HepG2 (cell line): ENCODE measurements at regions not wholly inside any gene's neighbourhood (a gene's known extent, or its start where the extent isn't known, plus 50 kb on each side); places are given as distances from the start of the nearest gene placed in this dataset.
A peak's percentile ranks its signal among the peaks of the same experiment; 100 is the strongest.

Source experiments
- ATAC-seq: fragments of 200-7000 bp; cut with Tn5 transposase; 3 replicates; pipeline ENCODE4 v1.9.1; 2020; ENCODE audit warnings: mild to moderate bottlenecking, moderate library complexity
- BruUV-seq: library from RNA; stranded (reverse); fragments of 400-500 nt; replicated peaks from 2 replicates; lab custom pipeline; 2021; lab: Mats Ljungman, UMichigan
- CTCF ChIA-PET: fragments of 300-600 bp; formaldehyde crosslinking; extraction: SDS; loops from one replicate; lab custom pipeline; 2021; ENCODE audit warnings: low total read pairs, inconsistent platforms, low intra/inter-chr PET ratio; lab: Yijun Ruan, JAX
- POLR2A ChIA-PET: fragments of 350-600 bp; sonication (Branson Sonifier 250); formaldehyde crosslinking; loops from one replicate; lab custom pipeline; 2020; ENCODE audit warnings: antibody characterized with exemption, inconsistent platforms; lab: Yijun Ruan, JAX
- DNase-seq: peaks from one replicate; pipeline ENCODE4 v3.0.0-alpha.2; 2015; ENCODE audit warnings: low spot score
- FAIRE-seq: peaks from 3 replicates; lab custom pipeline; 2011; peaks lifted over from hg19 to GRCh38; lab: Jason Lieb, UNC
- H2AFZ ChIP-seq: one replicate; pipeline ENCODE4 v1.6.1; 2011; ENCODE audit warnings: low read length, inconsistent platforms
- H3K27ac ChIP-seq: fragments of 300-600 bp; 3 replicates; pipeline ENCODE4 v1.8.0; 2011; ENCODE audit warnings: mixed run types, mild to moderate bottlenecking, mixed read lengths, low read length, inconsistent platforms; ENCODE audit not compliant: insufficient read depth; ENCODE audit errors: extremely low read length
- H3K27me3 ChIP-seq, 2 experiments: fragments of 200-600 bp in 1 of 2; 2 replicates in 1 of 2; 3 replicates in 1 of 2; pipeline versions ENCODE4 v1.6.0 to v1.8.0; 2011; ENCODE audit warnings: low read length in 2 of 2, mild to moderate bottlenecking in 2 of 2, moderate library complexity in 2 of 2, inconsistent platforms in 1 of 2; ENCODE audit not compliant: insufficient read depth in 2 of 2, control insufficient read depth in 1 of 2
- H3K36me3 ChIP-seq, 2 experiments: fragments of 200-600 bp in 1 of 2; replicated peaks in 1 of 2; 2 replicates in 1 of 2; 3 replicates in 1 of 2; pipeline versions ENCODE4 v1.5.1 to v1.8.0; 2011; ENCODE audit warnings: low read length in 2 of 2, inconsistent platforms in 1 of 2; ENCODE audit not compliant: insufficient read depth in 2 of 2, control insufficient read depth in 1 of 2
- H3K4me1 ChIP-seq: 2 replicates; pipeline ENCODE4 v1.5.1; 2012; ENCODE audit warnings: low read length, inconsistent platforms; ENCODE audit not compliant: insufficient read depth
- H3K4me2 ChIP-seq: 2 replicates; pipeline ENCODE4 v1.6.0; 2011; ENCODE audit warnings: low read depth, low read length, inconsistent platforms
- H3K4me3 ChIP-seq, 3 experiments: fragments of 200-600 bp in 1 of 3; sonication (generic), shearing (Covaris generic) in 1 of 3; replicated peaks in 1 of 3; 2 replicates each; pipeline ENCODE4 v1.5.1; 2011 to 2016; ENCODE audit warnings: low read length in 3 of 3, inconsistent platforms in 2 of 3, low read depth in 2 of 3, mild to moderate bottlenecking in 2 of 3, control low read depth in 1 of 3, mixed read lengths in 1 of 3; ENCODE audit not compliant: insufficient read depth in 1 of 3
- H3K79me2 ChIP-seq: one replicate; pipeline ENCODE4 v1.6.1; 2011; ENCODE audit warnings: low read length, inconsistent platforms; ENCODE audit not compliant: insufficient read depth
- H3K9ac ChIP-seq: 2 replicates; pipeline ENCODE4 v1.6.0; 2011; ENCODE audit warnings: mild to moderate bottlenecking, low read depth, low read length, inconsistent platforms; ENCODE audit not compliant: insufficient read depth
- H3K9me3 ChIP-seq: 2 replicates; pipeline ENCODE4 v1.5.1; 2012; ENCODE audit warnings: mild to moderate bottlenecking, low read length
- H4K20me1 ChIP-seq: 2 replicates; pipeline ENCODE4 v1.6.0; 2011; ENCODE audit warnings: inconsistent platforms, mild to moderate bottlenecking, low read length, moderate library complexity; ENCODE audit not compliant: insufficient read depth
- ASH2L ChIP-seq: fragments of 300-600, 200-600 bp; sonication (generic); IDR thresholded peaks from 2 replicates; pipeline ENCODE4 v1.7.0; 2017; ENCODE audit warnings: low read depth, mild to moderate bottlenecking, moderate library complexity, mixed read lengths, low read length; ENCODE audit not compliant: insufficient read length
- HNRNPK ChIP-seq: fragments of 200-400 bp; formaldehyde crosslinking; IDR thresholded peaks from 2 replicates; pipeline ENCODE4 v1.6.1; 2018; ENCODE audit warnings: low read length, low read depth, moderate library complexity, mild to moderate bottlenecking; ENCODE audit not compliant: poor library complexity, severe bottlenecking
- ISL2 ChIP-seq: sonication (generic); formaldehyde crosslinking; IDR thresholded peaks from 2 replicates; pipeline ENCODE4 v1.5.0; 2020; ENCODE audit warnings: missing genetic modification reagents
- MTF2 ChIP-seq: sonication (generic); formaldehyde crosslinking; IDR thresholded peaks from 2 replicates; pipeline ENCODE4 v1.5.0; 2020; ENCODE audit warnings: missing genetic modification reagents, borderline replicate concordance
- SMAD9 ChIP-seq: sonication (generic); formaldehyde crosslinking; IDR thresholded peaks from 2 replicates; pipeline ENCODE4 v1.5.1; 2020; ENCODE audit warnings: mild to moderate bottlenecking, missing genetic modification reagents
- SNAI1 ChIP-seq: sonication (generic); formaldehyde crosslinking; IDR thresholded peaks from 2 replicates; pipeline ENCODE4 v1.5.0; 2020; ENCODE audit warnings: mild to moderate bottlenecking, missing genetic modification reagents, borderline replicate concordance
- TGIF2 ChIP-seq: IDR thresholded peaks from 2 replicates; pipeline ENCODE4 v1.6.1; 2016; ENCODE audit warnings: control low read depth, missing compliant biosample characterization
- ZNF121 ChIP-seq: sonication (generic); formaldehyde crosslinking; IDR thresholded peaks from 2 replicates; pipeline ENCODE4 v1.5.0; 2020; ENCODE audit warnings: mild to moderate bottlenecking, missing genetic modification reagents
- ZNF883 ChIP-seq: sonication (generic); formaldehyde crosslinking; IDR thresholded peaks from 2 replicates; pipeline ENCODE4 v1.5.1; 2020; ENCODE audit warnings: mild to moderate bottlenecking, missing genetic modification reagents; ENCODE audit errors: not compliant biosample characterization
- WGBS: methylation state at CpG from one replicate; pipeline ENCODE4 v1.1.6; 2017; ENCODE audit warnings: low lambda C conversion rate; 5-methylcytosine and 5-hydroxymethylcytosine counted together
- in situ Hi-C: cut with HindIII; loops from 2 replicates; pipeline ENCODE4 v1.10.0; 2017; ENCODE audit warnings: low pct_unique_long_range_greater_than_20kb; ENCODE audit not compliant: extremely low pct_ligation_motif_present
- intact Hi-C: fragments of 100-400 bp; cut with micrococcal nuclease; formaldehyde crosslinking; loops from one replicate; pipeline ENCODE4 v1.10.0; 2022; ENCODE audit not compliant: unreplicated experiment
- TF ChIP-seq, protein P1 (sequence below): sonication (generic); formaldehyde crosslinking; IDR thresholded peaks from 2 replicates; pipeline ENCODE4 v1.8.0; 2022; ENCODE audit warnings: low read depth, missing genetic modification reagents
- TF ChIP-seq, protein P2 (sequence below): sonication (generic); formaldehyde crosslinking; IDR thresholded peaks from 2 replicates; pipeline ENCODE4 v1.4.0; 2020; ENCODE audit warnings: missing genetic modification reagents
- TF ChIP-seq, protein P3 (sequence below): sonication (generic); formaldehyde crosslinking; IDR thresholded peaks from 2 replicates; pipeline ENCODE4 v1.8.0; 2022; ENCODE audit warnings: missing genetic modification reagents, mild to moderate bottlenecking, moderate library complexity, borderline replicate concordance
- TF ChIP-seq, protein P4 (sequence below): sonication (generic); formaldehyde crosslinking; IDR thresholded peaks from 2 replicates; pipeline ENCODE4 v1.4.0; 2020; ENCODE audit warnings: missing genetic modification reagents

DNA sequence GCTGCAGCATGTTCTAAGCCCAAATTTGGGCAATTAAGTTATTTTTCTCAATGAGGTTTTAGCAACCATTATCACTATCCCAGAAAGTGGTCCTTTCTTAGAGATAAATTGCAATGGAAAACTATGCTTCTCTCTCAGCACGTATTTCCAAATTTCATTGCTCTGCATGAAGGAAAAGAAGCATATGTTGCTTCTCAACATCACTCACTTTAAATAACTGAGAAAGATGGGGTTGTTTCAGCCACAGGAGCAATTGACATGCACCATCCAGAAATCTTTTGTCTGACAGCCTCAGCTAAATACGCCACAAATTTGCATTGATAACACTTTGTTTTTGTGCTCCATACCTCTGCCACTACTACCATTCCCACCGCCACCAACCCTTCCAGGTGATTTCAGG lies 157.6 kb upstream of the PKN2 start:
- H3K4me2 ChIP-seq = no peak overlapping the region
- no peaks in the 10 kb centered on the region for H3K27me3 ChIP-seq
- H3K4me1 ChIP-seq = 0 out of 2 replicates have a peak, but pooled peaks cover 4% of the 10 kb centered on the region
- no peak for FAIRE-seq
- no peak overlapping the region for H3K27ac ChIP-seq
- H3K9me3 ChIP-seq = no peaks in the 10 kb centered on the region
- no peak overlapping the region for H3K4me3 ChIP-seq
- no peak for ATAC-seq
- in situ Hi-C loops (no loop called here), intact Hi-C loops (no loop called here)
- WGBS = 20% methylated on average over 3 of the region's 3 CpGs
- no peak for DNase-seq
- POLR2A ChIA-PET = no interaction called here
- no peaks in the 10 kb centered on the region for H3K36me3 ChIP-seq
- no peaks in the 10 kb centered on the region for H4K20me1 ChIP-seq
- H2AFZ ChIP-seq = no peak overlapping the region
- no peaks in the 10 kb centered on the region for H3K79me2 ChIP-seq
- CTCF ChIA-PET = no interaction called here
- TF ChIP-seq ISL2 (no peak), MTF2 (CRISPR knock-in tag) (no peak), SNAI1 (CRISPR knock-in tag) (no peak), ASH2L (no peak)
- TF ChIP-seq, protein P1, sequence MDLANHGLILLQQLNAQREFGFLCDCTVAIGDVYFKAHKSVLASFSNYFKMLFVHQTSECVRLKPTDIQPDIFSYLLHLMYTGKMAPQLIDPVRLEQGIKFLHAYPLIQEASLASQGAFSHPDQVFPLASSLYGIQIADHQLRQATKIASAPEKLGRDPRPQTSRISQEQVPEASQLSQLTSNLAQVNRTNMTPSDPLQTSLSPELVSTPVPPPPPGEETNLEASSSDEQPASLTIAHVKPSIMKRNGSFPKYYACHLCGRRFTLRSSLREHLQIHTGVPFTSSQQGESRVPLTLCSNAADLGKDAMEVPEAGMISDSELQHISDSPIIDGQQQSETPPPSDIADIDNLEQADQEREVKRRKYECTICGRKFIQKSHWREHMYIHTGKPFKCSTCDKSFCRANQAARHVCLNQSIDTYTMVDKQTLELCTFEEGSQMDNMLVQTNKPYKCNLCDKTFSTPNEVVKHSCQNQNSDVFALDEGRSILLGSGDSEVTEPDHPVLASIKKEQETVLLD = no peak
- no peak overlapping the region for H3K9ac ChIP-seq
- BruUV-seq = no TSS peak

DNA sequence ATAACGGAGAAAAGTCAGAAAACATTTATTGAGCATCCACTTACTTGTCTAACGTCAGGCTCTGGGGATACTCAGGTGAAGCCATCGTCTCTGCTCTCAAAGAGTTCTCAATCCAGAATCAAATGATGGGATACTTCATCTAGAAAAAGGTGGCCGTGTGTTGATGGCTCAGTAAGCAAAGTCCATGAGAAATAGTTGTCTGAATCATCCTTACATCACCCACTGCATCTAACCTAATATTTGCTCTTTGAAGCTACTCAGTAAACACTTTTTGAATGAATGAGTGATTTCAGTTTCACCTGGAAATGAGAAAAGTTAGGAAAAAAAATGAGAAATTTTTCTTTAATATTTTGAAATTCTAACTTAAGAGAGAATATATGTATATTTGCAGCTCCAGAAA lies 155.3 kb upstream of the PKN2 start:
- no peak overlapping the region for H3K4me3 ChIP-seq
- no TSS peak for BruUV-seq
- no peak overlapping the region for H3K4me2 ChIP-seq
- ATAC-seq (peak; percentile 59; the same call in 2 of the 3 replicates), DNase-seq (peak; percentile 25), FAIRE-seq (no peak)
- H3K9me3 ChIP-seq = no peaks in the 10 kb centered on the region
- in situ Hi-C loops = no loop called here
- H3K27me3 ChIP-seq = no peaks in the 10 kb centered on the region
- no peak overlapping the region for H3K27ac ChIP-seq
- ChIA-PET CTCF (no interaction called here), POLR2A (no interaction called here)
- no peak overlapping the region for H3K9ac ChIP-seq
- no peaks in the 10 kb centered on the region for H3K36me3 ChIP-seq
- H2AFZ ChIP-seq = no peak overlapping the region
- H3K79me2 ChIP-seq = no peaks in the 10 kb centered on the region
- H3K4me1 ChIP-seq = 0 out of 2 replicates have a peak, but pooled peaks cover 4% of the 10 kb centered on the region
- intact Hi-C loops = no loop called here
- no peaks in the 10 kb centered on the region for H4K20me1 ChIP-seq
- WGBS = 26% methylated on average over 4 of the region's 4 CpGs
- TF ChIP-seq, protein P2, sequence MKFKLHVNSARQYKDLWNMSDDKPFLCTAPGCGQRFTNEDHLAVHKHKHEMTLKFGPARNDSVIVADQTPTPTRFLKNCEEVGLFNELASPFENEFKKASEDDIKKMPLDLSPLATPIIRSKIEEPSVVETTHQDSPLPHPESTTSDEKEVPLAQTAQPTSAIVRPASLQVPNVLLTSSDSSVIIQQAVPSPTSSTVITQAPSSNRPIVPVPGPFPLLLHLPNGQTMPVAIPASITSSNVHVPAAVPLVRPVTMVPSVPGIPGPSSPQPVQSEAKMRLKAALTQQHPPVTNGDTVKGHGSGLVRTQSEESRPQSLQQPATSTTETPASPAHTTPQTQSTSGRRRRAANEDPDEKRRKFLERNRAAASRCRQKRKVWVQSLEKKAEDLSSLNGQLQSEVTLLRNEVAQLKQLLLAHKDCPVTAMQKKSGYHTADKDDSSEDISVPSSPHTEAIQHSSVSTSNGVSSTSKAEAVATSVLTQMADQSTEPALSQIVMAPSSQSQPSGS (CRISPR knock-in tag) = no peak
- TF ChIP-seq ZNF883 (CRISPR knock-in tag) (no peak), HNRNPK (no peak), TGIF2 (CRISPR knock-in tag) (no peak), SMAD9 (no peak), ZNF121 (CRISPR knock-in tag) (no peak)
- TF ChIP-seq, protein P3, sequence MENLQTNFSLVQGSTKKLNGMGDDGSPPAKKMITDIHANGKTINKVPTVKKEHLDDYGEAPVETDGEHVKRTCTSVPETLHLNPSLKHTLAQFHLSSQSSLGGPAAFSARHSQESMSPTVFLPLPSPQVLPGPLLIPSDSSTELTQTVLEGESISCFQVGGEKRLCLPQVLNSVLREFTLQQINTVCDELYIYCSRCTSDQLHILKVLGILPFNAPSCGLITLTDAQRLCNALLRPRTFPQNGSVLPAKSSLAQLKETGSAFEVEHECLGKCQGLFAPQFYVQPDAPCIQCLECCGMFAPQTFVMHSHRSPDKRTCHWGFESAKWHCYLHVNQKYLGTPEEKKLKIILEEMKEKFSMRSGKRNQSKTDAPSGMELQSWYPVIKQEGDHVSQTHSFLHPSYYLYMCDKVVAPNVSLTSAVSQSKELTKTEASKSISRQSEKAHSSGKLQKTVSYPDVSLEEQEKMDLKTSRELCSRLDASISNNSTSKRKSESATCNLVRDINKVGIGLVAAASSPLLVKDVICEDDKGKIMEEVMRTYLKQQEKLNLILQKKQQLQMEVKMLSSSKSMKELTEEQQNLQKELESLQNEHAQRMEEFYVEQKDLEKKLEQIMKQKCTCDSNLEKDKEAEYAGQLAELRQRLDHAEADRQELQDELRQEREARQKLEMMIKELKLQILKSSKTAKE (CRISPR knock-in tag) = no peak
- TF ChIP-seq, protein P4, sequence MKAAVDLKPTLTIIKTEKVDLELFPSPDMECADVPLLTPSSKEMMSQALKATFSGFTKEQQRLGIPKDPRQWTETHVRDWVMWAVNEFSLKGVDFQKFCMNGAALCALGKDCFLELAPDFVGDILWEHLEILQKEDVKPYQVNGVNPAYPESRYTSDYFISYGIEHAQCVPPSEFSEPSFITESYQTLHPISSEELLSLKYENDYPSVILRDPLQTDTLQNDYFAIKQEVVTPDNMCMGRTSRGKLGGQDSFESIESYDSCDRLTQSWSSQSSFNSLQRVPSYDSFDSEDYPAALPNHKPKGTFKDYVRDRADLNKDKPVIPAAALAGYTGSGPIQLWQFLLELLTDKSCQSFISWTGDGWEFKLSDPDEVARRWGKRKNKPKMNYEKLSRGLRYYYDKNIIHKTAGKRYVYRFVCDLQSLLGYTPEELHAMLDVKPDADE = no peak
